Common myeloid progenitor, CD34-positive (primary cell): ENCODE measurements at regions not wholly inside any gene's neighbourhood (a gene's known extent, or its start where the extent isn't known, plus 50 kb on each side); places are given as distances from the start of the nearest gene placed in this dataset.

Source experiments
- CTCF ChIA-PET: fragments of 350-600 bp; sonication (Branson Sonifier 250); formaldehyde crosslinking; loops from one replicate; lab custom pipeline; 2021; ENCODE audit warnings: antibody characterized with exemption; lab: Charles Lee
- POLR2A ChIA-PET: fragments of 350-600 bp; sonication (Branson Sonifier 250); formaldehyde crosslinking; loops from one replicate; lab custom pipeline; 2021; ENCODE audit warnings: antibody characterized with exemption; lab: Charles Lee
- DNase-seq, 3 donors: peaks; one replicate each; pipeline versions ENCODE4 v3.0.0 to v3.0.0-alpha.2; 2013
- H3K27ac ChIP-seq, 2 experiments: 1 replicate in 1 of 2; 2 replicates in 1 of 2; pipeline ENCODE4 v1.7.0; 2013; ENCODE audit warnings: inconsistent platforms in 2 of 2, low read length in 2 of 2, mild to moderate bottlenecking in 2 of 2, low read depth in 1 of 2, moderate library complexity in 1 of 2; ENCODE audit not compliant: severe bottlenecking in 2 of 2, insufficient read depth in 1 of 2, poor library complexity in 1 of 2
- H3K27me3 ChIP-seq, 5 experiments: replicated peaks in 2 of 5; 1 replicate in 3 of 5; 2 replicates in 2 of 5; pipeline versions ENCODE4 v1.6.1 to v1.7.0; 2013; ENCODE audit warnings: low read length in 4 of 5, mild to moderate bottlenecking in 2 of 5, moderate library complexity in 2 of 5, inconsistent platforms in 1 of 5; ENCODE audit not compliant: insufficient read depth in 5 of 5, control insufficient read depth in 4 of 5
- H3K36me3 ChIP-seq, 4 experiments: 1 replicate in 2 of 4; 2 replicates in 2 of 4; pipeline versions ENCODE4 v1.6.1 to v1.7.0; 2013; ENCODE audit warnings: low read length in 3 of 4, control low read depth in 1 of 4, mild to moderate bottlenecking in 1 of 4; ENCODE audit not compliant: control insufficient read depth in 4 of 4, insufficient read depth in 4 of 4
- H3K4me1 ChIP-seq, 4 experiments: 1 replicate in 3 of 4; 2 replicates in 1 of 4; pipeline versions ENCODE4 v1.6.1 to v1.7.1; 2013; ENCODE audit warnings: low read length in 3 of 4, mild to moderate bottlenecking in 3 of 4, control low read depth in 1 of 4, inconsistent platforms in 1 of 4, moderate library complexity in 1 of 4; ENCODE audit not compliant: control insufficient read depth in 4 of 4, insufficient read depth in 4 of 4; ENCODE audit errors: control extremely low read depth in 1 of 4
- H3K4me3 ChIP-seq, 7 experiments: 1 replicate in 4 of 7; 2 replicates in 3 of 7; pipeline versions ENCODE4 v1.5.1 to v1.7.0; 2013; ENCODE audit warnings: mild to moderate bottlenecking in 7 of 7, low read length in 6 of 7, moderate library complexity in 6 of 7, inconsistent platforms in 2 of 7, low read depth in 2 of 7, control low read depth in 1 of 7; ENCODE audit not compliant: insufficient read depth in 4 of 7, control insufficient read depth in 1 of 7; ENCODE audit errors: extremely low read depth in 1 of 7
- H3K9me3 ChIP-seq, 5 experiments: 1 replicate in 4 of 5; 2 replicates in 1 of 5; pipeline versions ENCODE4 v1.6.1 to v1.7.1; 2013; ENCODE audit warnings: low read length in 4 of 5, mild to moderate bottlenecking in 2 of 5, inconsistent platforms in 1 of 5, low read depth in 1 of 5, moderate library complexity in 1 of 5; ENCODE audit not compliant: control insufficient read depth in 4 of 5, insufficient read depth in 2 of 5; ENCODE audit errors: control extremely low read depth in 1 of 5
- WGBS: methylation state at CpG from one replicate; pipeline ENCODE4 v1.1.5; 2013; ENCODE audit not compliant: insufficient coverage; 5-methylcytosine and 5-hydroxymethylcytosine counted together

DNA sequence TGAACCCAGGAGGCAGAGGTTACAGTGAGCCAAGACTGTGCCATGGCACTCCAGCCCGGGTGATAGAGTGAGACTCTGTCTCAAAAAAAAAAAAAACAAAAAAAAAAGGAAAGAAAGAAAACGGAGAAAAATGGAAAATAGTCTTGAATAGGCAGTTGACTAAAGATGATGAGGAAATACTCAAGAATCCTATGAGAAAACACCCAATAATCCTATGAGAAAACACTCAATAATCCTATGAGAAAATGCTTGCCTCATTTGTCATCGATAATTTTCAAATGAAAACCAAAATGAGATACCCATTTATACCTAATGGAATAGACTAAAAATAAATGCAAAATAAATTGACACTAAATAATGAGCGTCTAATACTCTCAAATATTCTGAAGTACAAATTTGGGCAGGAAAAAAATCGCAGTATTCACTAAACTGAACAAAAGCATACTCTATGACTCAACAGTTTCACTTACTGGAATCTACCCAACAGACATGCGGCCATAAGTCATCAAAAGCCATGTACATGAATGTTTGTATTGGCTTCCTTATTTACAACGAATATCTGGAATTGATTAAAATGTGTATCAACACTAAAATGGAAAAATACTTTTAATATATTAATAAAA, 733.9 kb upstream of the CHRM3 start:
- ChIA-PET CTCF (no interaction called here), POLR2A (no interaction called here)
- Histone ChIP-seq H3K9me3 (no peaks in the 10 kb centered on the region), H3K27ac (no peak overlapping the region), H3K36me3 (no peaks in the 10 kb centered on the region), H3K4me3 (no peak overlapping the region), H3K4me1 (peaks cover 0 to 4% (median 0%) of the 10 kb centered on the region in 4 experiments), H3K27me3 (no peaks in the 10 kb centered on the region)
- 100% methylated on average over 3 of the region's 7 CpGs for WGBS
- no peak for DNase-seq

DNA sequence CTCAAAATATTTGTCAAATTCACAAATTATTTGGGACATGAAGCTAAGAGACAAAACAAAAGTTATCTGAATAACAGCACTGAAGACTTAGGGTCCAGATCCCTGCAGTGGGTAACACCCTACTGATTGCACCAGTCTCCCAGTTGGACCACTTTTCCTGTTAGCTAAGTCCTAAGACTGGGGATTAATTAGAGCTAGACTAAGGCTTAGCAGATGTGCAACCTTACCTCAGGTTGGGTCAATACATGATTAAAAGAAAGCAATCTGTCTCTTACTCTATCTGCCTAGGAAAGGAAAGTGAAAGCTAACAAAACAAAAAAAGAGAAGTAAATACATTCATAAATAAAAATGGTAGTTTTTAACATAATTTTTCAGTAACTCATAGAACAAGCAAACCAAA, 737.2 kb upstream of the CHRM3 start:
- peak in 2 of 3 donors; percentile 29 to 55 for DNase-seq
- ChIA-PET POLR2A (interaction anchor here (0.5 kb wide), 1 partner anchor 287 kb away, joined by 3 read pairs; no protein-coding TSS in a partner anchor), CTCF (interaction anchor here (1.2 kb wide), 1 partner anchor 10 kb away, joined by 3 read pairs; no protein-coding TSS in a partner anchor)
- no peak overlapping the region for H3K27ac ChIP-seq
- peaks cover 0 to 4% (median 0%) of the 10 kb centered on the region in 4 experiments for H3K4me1 ChIP-seq
- H3K27me3 ChIP-seq, result no peaks in the 10 kb centered on the region
- H3K9me3 ChIP-seq, result no peaks in the 10 kb centered on the region
- H3K36me3 ChIP-seq, result no peaks in the 10 kb centered on the region
- peak overlapping the region in 1 of 7 experiments; percentile 45 for H3K4me3 ChIP-seq

DNA sequence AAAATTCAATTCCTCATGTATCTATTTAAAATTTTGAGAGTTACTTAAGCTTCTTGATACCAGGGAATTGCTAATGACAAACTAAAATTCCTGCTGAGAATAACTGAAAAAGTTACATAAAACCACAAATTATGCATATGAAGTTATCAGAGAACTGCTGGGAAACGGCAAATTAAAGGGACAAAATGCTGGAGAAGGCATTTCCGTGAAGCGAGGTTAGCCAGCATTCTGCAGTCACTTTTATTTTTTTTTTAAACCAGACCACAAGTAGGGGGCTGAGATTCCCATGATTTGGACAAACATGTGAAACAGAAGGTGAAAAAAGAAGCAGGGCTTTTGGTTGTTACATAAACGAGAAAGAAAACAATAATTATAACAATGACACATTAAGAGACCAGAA, 737.6 kb upstream of the CHRM3 start:
- Histone ChIP-seq H3K27me3 (no peaks in the 10 kb centered on the region), H3K36me3 (no peaks in the 10 kb centered on the region), H3K9me3 (no peaks in the 10 kb centered on the region), H3K27ac (no peak overlapping the region), H3K4me1 (peaks cover 0 to 4% (median 0%) of the 10 kb centered on the region in 4 experiments), H3K4me3 (no peak overlapping the region)
- POLR2A ChIA-PET, result no interaction called here
- WGBS, result 86% methylated on average over 4 of the region's 4 CpGs
- CTCF ChIA-PET, result interaction anchor here (1.2 kb wide), 1 partner anchor 9 kb away, joined by 3 read pairs; no protein-coding TSS in a partner anchor
- DNase-seq, result no peak

DNA sequence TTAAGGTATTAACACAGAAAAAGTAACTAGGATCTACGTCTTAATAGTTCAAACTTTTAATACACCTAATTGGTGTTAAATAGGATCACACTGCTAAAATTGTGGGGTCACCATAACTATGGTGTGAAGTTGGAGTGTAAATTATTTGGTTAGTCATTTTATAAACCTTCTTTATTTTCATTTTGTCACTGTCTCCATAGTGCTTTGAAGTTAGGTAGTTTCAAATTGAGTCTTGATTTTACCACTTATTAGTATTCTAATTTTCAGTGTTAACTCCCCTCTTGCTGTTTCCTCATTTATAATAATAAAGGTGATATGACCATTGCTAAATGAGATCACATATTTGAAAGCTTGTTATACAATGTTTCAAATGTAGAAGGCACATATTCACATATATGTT, 738.1 kb upstream of the CHRM3 start:
- Histone ChIP-seq H3K4me1 (peaks cover 0 to 4% (median 0%) of the 10 kb centered on the region in 4 experiments), H3K27me3 (no peaks in the 10 kb centered on the region), H3K9me3 (no peaks in the 10 kb centered on the region), H3K27ac (no peak overlapping the region), H3K36me3 (no peaks in the 10 kb centered on the region), H3K4me3 (no peak overlapping the region)
- ChIA-PET POLR2A (no interaction called here), CTCF (no interaction called here)
- no peak for DNase-seq
- no CpG with 5 or more reads among the region's 1 CpG for WGBS

DNA sequence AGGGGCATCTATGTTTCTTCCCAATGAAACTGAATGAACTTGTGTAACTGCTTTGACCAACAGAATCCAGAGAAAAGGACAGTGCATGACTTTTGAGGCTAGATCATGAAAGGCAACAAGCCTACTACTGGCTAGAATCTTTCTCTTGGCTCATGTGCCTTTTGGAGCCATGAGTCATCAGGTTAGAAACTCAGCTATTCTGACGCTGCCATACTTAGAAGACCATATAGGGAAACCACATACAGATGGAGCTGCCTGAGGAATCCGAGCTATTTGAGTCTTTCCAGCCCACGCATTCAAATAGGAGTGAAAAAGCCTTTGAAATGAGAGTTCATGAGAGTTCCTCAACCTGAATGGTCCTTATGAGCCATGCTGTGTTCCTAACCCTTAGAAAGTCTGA, 738.5 kb upstream of the CHRM3 start:
- peak in 2 of 3 donors; percentile 16 to 32 for DNase-seq
- no peaks in the 10 kb centered on the region for H3K27me3 ChIP-seq
- no peak overlapping the region for H3K27ac ChIP-seq
- no peaks in the 10 kb centered on the region for H3K36me3 ChIP-seq
- H3K4me3 ChIP-seq, result no peak overlapping the region
- POLR2A ChIA-PET, result no interaction called here
- 93% methylated on average over 3 of the region's 3 CpGs for WGBS
- H3K9me3 ChIP-seq, result no peaks in the 10 kb centered on the region
- H3K4me1 ChIP-seq, result peaks cover 0 to 4% (median under 1%) of the 10 kb centered on the region in 4 experiments
- CTCF ChIA-PET, result interaction anchor here (0.9 kb wide), 1 partner anchor 25 kb away, joined by 3 read pairs; no protein-coding TSS in a partner anchor

DNA sequence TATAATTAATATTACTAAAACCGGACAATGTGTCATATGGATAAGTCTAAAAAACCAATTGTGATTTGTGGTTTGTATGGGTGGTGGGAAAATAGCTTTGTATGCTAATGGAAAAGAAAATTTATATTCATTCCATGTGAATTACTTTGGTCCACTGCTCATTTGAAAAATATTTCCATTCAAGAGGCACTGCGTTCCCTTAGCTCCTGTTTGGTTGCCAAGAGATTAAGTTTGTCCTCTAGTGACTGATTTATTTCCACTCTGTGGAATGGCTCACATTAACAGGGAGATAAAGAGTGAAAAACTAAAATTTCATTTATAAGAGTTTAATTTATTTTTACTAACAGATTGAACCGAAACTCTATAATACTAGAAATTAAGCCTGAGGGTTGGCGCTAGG, 744.1 kb upstream of the CHRM3 start:
- no CpG with 5 or more reads among the region's 4 CpGs for WGBS
- DNase-seq, result peak in 2 of 3 donors; percentile 40 to 44
- Histone ChIP-seq H3K27ac (no peak overlapping the region), H3K4me3 (no peak overlapping the region), H3K27me3 (no peaks in the 10 kb centered on the region), H3K9me3 (no peaks in the 10 kb centered on the region), H3K36me3 (no peaks in the 10 kb centered on the region), H3K4me1 (peaks cover 0 to 3% (median 0%) of the 10 kb centered on the region in 4 experiments)
- ChIA-PET CTCF (no interaction called here), POLR2A (no interaction called here)

DNA sequence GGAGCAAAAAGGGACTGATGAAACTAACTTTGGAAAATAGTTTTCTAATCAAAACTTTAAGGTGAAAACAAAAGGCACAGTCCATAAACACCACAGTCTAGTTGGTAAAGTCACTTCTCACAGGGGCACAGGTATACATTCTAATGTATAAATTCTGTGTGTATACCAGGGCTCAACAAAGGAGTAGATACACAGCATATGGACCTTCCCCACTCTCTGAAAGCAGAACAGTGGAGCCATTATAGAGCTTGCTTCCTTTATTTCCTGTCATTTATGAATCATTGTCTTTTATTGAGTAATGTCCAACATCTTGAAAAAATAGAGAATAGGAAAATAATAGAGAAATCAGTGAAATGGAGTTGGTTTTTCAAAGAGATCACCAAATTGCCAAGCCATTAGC, 746.5 kb upstream of the CHRM3 start:
- Histone ChIP-seq H3K27ac (no peak overlapping the region), H3K4me3 (no peak overlapping the region), H3K27me3 (no peaks in the 10 kb centered on the region), H3K36me3 (no peaks in the 10 kb centered on the region), H3K9me3 (peaks cover 0 to 2% (median 0%) of the 10 kb centered on the region in 5 experiments), H3K4me1 (peaks cover 0 to 3% (median 0%) of the 10 kb centered on the region in 4 experiments)
- ChIA-PET POLR2A (no interaction called here), CTCF (interaction anchor here (1.0 kb wide), 1 partner anchor 9 kb away, joined by 3 read pairs; no protein-coding TSS in a partner anchor)
- DNase-seq, result no peak
